Activated CD8-positive, alpha-beta memory T cell treated with anti-CD3 and anti-CD28 coated beads, Interleukin-2, amount 50 U/mL, for 48 hours (primary cell): ENCODE measurements at regions not wholly inside any gene's neighbourhood (a gene's known extent, or its start where the extent isn't known, plus 50 kb on each side); places are given as distances from the start of the nearest gene placed in this dataset.
"Not testable (repeated sequence)": the region's sequence is repeated elsewhere in the genome, so short reads cannot be mapped to it uniquely, and the experiment has no call there.

Source experiments
- DNase-seq: peaks from one replicate; pipeline ENCODE4 v3.0.0-alpha.2; 2020

DNA sequence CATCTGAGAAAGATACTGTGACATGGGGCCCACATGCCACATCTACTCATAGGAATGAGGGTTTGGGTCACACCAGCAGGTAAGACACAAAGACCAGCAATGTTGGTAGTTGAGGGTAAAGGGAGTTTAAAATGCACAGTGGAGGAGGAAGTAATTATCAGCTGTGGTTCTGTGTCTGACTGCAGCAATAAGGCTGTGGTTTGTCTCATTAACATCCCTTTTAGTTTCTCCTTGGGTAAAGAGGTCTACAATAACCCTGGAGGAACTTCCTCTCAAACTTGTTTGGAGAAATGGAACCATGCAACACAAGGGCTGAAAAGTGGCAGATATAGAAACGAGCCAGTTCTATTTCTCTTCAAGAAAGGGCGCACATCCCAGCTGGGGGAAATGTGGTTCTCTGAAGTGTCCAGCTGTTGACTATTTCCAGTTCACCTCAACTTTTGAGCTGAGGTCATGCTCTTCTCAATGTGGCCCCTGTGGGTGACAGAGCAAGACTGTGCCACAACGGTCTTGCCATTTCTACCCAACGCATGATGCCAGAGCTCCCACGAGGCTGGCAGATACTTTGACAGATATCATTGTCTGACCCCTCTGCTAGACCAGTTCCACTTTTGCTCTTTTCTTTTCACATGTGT lies 234.3 kb downstream of the SQOR start:
- DNase-seq: no peak

DNA sequence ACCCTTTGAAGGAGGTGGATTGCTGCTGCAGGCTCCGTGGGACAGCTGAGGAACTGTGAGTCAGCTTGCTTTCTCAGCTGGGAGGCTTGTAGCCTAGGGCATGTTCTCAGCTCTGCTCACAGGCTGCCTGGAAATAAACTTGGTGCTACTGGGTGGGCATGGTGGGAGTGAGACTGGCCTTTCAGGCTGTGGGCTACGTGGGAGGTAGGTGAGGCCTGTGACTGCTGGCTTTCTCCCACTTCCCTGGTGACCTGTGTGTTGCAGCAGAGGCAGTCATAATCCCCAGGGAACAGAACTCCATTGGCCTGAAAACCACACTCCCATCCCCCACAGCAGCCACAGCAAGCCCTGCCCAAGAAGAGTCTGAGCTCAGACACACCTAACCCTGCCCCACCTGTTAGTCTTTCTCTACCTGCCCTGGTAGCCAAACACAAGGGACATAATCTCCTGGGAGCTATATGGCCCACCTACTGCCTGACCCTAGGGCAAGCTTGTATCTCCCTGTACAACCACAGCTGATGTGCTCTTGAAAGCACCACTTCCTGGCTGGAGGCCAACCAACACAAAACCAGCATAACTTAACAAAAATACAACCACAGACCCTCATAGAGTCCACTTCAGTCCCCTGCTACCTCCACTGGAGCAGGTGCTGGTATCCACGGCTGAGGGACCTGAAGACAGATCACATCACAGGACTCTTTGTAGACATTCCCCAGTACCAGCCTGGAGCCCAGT lies 236.5 kb downstream of the SQOR start:
- no peak for DNase-seq

DNA sequence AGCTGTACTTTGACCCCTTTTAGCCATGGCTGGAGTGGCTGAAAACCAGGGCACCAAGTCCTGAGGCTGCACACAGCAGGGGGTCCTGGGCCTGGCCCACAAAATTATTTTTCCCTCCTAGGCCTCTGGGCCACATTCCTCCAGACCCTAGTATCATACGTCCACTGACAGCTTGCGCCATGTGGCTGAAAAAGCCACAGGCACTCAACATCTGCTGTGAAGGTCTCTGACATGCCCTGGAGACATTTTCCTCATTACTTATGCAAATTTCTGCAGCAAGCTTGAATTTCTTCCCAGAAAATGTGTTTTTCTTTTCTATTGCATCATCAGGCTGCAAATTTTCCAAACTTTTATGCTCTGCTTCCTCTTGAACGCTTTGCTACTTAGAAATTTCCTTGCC lies 239.0 kb downstream of the SQOR start:
- DNase-seq: no peak

DNA sequence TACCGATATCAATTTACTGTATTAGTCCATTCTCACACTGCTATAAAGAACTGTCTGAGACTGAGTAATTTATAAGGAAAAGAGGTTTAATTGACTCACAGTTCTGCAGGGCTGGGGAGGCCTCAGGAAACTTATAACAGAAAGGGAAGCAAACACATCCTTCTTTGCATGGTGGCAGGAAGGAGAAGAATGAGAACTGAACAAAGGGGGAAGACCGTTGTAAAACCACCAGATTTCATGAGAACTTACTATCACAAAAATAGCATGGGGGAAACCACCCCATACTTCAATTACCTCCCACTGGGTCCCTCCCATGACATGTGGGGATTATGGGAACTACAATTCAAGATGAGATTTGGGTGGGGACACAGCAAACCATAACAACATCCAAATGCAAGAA lies 239.7 kb downstream of the SQOR start:
- not testable (repeated sequence) for DNase-seq

DNA sequence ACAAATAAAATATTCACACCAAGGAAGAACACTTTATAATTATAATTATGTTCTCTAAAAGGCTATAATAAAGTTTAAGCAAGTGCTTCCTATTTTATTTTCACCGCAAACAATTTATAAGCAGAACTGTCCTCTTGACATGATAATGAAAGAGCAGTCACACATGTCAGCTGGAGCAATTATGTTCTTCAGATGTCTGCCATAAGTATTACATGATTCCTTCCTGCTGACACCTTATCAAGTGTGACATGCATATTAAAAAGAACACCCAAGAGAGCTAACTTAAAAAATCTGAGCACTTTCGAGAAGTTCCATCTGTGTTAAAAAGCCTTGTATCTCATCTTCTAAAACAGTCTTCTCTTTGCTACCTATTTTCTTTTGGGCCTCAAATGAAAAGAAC lies 249.5 kb downstream of the SQOR start:
- no peak for DNase-seq

DNA sequence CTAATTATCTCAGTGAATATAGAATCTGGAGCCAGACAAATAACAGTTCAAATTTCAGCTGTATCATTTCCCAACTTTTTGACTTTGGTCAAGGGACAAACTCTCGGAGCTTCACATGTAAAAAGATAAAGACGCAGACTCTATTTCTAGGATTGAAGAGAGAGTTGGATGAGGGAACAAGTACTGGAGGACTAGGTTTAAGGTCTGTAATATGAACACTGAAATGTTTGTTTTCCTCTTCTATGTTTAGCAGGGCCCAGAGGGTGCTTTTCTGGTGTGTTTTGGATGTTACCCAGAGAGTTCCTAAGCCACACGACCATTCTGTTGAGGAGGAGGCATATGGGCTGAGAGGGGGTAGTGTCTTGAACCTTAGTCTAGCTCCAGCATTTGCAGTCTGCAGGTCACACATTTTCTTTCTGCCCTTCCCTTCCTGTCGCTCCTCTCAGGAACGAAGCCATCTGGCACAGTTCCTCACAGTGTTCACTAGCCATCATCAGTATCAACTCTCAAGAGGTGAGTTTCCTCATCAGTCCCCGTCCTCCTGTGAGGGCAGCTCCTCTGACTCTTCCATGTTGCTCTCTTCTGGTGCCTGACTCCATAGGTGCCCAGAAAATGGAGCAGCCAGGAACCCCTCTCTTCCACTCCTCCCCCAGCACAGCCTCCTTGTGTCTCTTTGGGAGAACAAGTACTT lies 250.1 kb downstream of the SQOR start:
- no peak for DNase-seq

DNA sequence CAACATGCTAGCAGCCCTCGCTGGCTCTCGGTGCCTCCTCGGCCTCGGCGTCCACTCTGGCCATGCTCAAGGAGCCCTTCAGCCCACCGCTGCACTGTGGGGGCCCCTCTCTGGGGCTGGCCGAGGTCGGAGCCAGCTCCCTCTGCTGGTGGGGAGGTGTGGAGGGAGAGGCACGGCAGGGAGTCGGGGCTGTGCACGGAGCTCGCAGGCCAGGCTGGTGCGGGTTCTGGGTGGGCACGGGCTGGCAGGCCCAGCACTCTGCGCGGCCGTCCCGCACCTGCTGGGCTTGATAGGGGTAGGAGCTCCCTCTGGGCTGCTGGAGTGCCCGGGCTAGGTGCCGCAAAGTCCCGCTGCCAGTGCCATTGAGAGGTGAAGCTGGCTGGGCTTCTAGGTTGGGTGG lies 251.0 kb downstream of the SQOR start:
- DNase-seq: no peak

DNA sequence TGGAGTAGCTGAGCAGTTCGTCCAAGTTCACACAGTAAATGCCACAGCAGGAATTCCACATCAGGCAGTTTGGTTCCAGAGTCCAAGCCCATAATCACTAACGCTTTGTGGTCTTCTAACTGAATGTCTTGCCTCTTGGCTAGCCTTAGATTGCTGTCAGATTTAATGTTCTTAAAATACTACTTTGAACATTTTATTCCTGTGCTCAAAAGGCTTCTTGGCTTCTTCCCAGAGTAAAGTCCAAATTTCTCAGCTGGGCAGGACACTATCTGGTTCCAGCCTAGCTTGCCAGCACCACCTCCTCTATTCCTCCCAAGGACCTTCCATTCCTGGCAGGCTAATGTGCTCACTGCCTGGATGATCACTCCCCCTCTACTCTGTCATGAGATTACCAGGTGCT lies 256.9 kb downstream of the SQOR start:
- no peak for DNase-seq

DNA sequence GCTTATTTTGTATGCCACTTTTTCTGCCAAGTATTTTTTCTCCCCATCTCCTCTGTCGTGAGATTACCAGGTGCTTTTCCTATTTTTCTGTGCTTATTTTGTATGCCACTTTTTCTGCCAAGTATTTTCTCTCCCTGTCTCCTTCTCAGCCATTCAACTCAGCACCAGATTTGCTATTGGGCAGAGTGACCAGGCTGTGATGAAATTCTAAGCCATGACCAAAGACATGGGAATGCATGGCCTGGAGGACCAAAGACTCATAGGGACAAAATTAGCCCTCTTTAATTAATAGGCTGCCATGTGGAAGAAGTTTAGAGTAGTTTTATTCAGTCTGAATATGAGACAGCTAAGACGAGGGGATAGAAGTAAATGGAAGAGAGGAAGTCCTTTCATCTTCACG lies 257.4 kb downstream of the SQOR start:
- no peak for DNase-seq

DNA sequence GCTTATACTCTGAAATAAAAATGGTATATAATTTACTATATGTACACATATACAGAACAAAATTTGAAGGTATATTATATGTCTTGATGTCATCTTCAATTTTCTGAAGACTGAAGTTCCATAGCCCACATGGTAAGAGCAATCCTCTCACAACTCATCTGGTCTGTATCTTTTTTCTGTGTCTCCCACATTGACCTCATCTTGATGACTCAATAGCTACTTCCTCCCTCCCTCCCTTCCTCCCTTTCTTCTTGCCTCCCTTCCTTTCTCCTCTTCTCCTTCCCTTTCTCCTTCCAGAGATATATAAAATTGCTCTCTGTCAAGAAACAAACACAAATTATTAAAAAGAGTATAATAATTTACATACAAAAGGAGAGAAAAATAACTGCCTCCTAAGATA lies 268.5 kb downstream of the SQOR start:
- no peak for DNase-seq

DNA sequence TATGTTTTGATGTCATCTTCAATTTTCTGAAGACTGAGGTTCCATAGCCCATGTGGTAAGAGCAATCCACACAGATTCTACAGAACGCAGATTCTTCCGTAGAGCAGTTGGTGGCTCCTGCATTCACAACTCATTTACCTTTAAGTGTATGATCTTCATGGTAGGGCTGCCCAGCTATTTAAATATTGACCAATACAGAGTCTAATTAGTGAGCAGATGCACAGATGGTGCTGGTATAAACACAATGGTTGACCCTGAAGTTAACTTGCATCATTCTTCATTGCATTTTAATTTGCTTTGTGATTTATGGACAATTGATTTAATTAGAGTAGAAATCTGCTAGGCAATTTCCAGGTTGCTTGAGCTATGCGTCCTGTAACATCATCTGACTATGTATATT lies 269.2 kb downstream of the SQOR start:
- no peak for DNase-seq

DNA sequence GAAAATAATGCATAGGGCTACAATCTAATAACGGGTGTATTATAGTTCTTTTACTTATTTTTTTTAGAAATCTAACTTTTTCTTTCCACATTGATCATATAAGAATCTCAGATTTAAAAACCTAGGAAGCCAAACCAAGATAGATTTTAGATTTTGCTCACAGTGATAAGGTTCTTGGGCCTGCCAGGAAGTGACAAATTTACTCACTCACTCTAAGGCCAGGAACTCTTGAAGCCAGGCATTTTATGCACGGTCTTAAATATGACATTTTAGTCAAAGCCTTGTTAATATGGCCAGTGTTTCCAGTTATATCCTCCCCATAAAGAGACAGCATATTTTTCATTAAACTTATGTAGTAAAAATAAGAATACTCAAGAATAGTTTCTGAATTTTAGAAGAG lies 271.4 kb downstream of the SQOR start:
- DNase-seq: no peak

DNA sequence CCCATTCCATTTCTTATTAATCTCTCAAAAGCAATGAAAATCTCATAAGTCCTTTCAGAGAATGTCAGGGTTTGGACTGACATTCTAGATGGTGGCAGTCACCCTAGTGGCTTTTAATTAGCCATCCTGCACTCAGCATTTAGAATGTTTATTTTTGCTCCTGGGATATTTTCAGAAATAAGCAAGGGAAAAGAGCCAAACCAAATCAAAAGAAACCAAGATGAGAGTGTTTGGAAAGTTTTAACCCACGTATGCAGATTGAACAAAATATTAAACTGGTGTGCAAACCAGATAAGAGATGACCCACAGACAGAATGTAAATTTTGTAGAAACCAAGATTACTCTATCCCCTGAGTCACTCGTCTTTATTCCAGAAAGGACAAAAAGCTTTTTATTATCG lies 275.8 kb downstream of the SQOR start:
- no peak for DNase-seq

DNA sequence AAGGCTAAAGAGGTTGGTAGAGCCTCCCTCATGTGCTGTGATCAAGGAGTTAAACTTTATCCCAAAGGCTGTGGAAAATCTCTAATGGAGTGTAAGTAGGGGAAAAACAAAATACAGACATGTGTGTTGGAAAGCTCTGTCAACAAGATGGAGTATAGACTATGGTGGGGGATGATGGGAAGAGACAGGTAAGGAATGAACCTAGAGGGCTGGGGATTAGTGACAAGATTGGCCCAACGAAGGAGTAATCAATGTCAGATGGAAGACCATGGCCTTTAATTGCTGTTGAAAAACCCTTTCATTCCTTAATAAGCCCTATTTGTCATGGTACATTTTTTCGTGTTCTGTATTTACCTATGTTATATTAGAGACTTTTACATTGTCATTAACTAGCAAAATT lies 278.6 kb downstream of the SQOR start:
- no peak for DNase-seq

DNA sequence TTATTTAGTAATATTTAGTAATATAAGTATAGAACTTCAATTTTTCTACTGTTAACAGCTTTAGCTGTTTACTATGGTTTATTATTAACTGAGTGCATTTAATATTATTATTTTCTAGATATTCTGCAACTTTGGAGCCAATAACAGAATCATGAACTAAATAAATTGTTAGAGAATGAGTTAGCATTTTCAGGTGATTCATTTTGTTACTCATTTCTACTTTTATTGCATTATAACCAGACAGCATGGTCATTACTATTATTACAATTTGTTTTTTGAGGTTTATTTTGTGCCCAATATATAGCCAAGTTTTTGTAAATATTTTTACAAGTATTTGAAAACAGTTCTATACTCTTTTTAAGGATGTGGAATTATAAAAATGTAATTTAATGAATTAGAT lies 279.6 kb downstream of the SQOR start:
- no peak for DNase-seq

DNA sequence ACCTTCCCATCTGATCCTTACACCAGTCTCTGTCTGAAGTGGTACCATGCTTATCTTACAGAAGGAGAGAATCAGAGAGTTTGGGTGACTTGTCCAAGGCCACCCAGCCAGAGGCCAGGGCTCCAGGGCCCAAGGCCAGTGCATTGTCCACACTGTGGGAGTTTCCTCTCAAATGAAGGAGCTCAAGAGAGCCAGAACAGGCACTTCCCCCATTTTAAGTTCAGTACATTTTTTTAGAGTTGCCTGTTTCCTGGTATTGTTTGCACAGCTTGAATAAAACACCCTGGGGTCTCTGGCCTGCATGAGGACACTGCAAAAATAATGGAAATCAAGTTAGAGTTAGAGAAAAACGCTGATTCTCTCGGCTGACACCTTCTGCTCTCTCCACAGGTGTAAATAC lies 284.0 kb downstream of the SQOR start:
- DNase-seq: no peak

DNA sequence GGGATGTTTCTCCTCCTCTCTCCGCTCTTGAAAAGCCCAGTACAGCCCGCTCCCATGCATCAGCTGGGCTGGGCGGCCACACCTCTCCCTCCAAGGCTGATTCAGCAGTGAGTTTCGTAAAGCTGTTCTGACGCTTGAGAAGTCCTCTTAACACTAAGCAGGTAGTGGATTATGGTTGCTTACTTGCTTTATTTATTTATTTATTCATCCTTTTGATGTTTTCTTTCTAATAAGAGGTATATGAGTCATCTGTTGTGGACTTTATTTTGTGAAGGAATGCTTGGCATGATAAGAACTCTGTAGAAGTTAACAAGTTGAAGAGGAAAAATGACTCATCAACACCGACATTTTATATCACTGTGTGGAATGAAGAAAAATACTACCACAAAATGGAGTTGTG lies 285.0 kb downstream of the SQOR start:
- DNase-seq: no peak

DNA sequence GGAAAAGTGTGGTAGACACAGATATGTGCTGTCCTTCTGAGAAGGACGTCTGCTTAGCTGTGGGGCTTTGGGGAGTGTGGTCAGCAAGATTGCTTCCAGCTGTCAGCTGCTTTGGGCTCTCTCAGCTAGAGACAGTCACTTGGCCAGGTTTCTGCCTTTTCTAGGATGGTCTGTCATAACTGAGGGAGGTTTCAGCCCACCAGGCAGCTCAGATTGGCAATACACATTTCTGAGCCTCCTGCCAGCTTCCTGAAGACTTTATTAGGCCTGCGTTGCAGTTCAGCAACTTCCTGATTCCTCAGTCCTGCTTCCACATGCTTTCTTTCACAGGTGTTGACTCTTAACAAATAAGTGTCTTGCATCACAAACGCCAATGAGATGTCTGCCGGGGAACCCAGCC lies 286.5 kb downstream of the SQOR start:
- DNase-seq: no peak

DNA sequence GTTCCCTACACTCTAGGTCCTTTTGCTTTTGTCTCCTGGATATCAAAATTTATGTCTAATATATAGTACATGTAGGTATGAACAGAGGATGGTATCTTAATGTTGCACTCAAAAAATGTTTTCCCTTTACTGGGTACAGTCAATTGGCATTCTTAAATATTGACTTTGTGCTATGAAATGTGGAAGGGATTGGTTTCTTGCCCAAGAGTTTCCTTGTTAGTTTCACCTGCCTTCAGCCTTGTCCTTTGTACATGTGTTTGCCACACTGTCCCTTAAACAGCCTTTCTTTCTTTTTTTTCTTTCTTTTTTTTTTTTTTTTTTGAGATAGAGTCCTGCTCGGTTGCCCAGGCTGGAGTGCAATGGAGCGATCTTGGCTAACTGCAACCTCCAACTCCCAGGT lies 287.1 kb downstream of the SQOR start:
- DNase-seq: no peak

DNA sequence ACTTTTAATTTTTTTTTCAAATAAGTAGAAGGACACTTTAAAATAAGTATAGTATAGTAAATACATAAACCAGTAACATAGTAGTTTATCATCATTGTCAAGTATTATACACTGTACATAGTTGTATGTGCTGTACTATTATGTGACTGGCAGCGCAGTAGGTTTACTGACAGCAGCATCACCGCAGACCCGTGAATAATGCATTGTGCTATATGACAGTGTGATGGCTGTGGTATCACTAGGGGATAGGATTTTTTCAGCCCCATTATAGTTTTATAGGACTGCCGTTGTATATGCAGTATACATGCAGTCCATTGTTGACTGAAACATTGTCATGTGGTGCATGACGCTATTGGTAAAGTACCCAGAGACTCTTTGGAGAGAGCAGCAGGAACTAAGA lies 306.5 kb downstream of the SQOR start:
- no peak for DNase-seq

DNA sequence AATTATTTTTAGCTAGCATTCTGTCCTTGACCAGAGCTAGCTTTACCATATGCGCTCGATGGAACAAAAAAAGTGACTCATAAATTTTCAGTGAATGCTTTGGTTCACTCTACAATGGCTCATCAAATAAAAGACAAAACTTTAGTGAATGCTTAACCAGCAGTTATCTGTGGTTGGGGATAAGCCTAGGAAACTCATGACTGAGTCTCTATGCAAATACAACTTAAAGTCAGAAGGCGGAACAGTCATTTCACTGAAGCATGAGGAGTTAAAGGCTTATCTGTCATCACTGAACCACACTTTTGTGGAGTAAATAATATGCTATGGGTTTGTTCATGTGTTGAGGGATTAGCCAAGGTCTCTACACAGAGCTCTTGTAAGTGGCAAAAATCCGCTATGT lies 308.4 kb downstream of the SQOR start:
- DNase-seq: no peak

DNA sequence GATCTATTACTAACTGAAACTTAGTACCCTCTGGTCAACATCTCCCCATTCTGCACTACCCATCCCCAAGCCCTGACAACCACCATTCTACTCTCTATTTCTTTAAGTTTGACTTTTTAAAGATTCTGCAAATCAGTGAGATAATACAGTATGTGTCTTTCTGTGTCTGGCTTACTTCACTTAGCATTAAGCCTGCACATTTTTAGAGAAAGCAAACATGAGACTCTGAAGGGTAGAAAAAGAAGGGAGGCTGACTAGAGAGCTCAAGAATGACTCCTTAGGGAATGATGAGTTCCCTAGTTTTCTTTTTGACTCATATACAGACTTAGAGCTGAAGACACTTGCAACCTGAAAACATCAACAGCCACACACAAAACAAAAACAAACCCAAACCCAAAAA lies 311.3 kb downstream of the SQOR start:
- no peak for DNase-seq

DNA sequence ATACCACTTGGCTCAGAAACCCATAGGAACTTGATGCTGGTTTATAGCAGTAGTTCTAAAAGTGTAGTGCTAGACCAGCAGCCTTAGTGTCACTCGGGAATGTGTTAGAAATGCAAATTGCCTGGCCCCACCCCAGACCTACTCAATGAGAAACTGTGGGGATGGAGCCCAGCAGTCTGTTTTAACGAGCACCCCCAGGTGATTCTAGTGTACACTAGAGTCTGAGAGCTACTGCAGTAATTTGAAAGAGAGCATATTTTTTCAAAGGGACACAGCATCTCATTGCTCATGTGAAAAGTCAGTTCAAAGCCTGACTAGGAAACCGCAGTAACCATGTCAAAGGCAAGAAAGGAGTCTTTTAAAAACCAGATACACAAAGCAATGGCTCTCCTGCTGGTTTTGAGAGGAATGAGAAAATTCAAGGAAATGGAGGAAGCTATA lies 313.4 kb downstream of the SQOR start:
- DNase-seq: no peak

DNA sequence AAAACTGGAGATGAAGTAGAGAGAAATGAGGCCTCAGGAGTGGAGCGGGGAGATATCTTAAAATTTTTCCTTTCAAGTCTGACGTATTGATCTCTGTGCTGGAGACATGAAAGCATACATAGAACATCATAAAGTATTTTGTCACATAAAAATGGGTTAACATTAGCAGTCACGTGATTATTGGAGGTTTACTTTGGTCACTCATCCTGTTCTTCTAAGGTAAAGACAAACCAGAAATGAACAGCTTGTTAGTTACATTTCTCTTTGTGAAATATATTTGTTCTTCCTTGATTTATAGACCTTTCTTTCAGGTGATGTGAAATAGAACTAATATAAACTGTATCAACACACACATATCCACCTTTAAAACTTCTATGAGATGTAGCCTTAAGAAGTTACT lies 324.1 kb downstream of the SQOR start:
- no peak for DNase-seq

DNA sequence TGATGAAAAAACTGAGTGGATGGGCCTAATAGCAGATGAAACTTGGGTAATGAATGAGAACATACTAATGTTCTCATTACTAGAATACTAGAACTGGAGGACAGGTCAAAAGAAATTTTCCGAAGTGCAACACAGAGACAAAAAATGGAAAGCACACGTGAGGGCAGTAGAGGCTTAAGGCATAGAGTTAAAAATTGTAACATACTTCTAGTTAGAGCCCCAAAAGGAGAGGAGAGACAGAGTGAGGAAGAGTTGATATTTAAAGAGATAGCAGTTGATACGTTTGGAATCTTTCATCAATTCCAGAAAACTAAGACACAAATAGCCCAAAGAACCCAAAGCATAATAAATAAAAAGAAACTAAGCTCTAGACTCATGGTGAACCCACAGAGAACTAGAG lies 327.9 kb downstream of the SQOR start:
- DNase-seq: no peak
